Stimulated activated CD8-positive, alpha-beta memory T cell treated with anti-CD3 and anti-CD28 coated beads, Interleukin-15, amount 100 ng/mL, for 4 hours (primary cell): ENCODE measurements at regions not wholly inside any gene's neighbourhood (a gene's known extent, or its start where the extent isn't known, plus 50 kb on each side); places are given as distances from the start of the nearest gene placed in this dataset.
"Not testable (repeated sequence)": the region's sequence is repeated elsewhere in the genome, so short reads cannot be mapped to it uniquely, and the experiment has no call there.

Experiments used
- DNase-seq, 2 donors: peaks; one replicate each; pipeline ENCODE4 v3.0.0-alpha.2; 2020; ENCODE audit warnings: low read depth in 2 of 2

- DNase-seq = no peak
Observed at GRCh38 chr9:129435988-129436717, 184.7 kb downstream of the C9orf50 start.

GRCh38 chr9:129435291-129435690 lies 185.6 kb downstream of the C9orf50 start:
- DNase-seq = no peak

DNA sequence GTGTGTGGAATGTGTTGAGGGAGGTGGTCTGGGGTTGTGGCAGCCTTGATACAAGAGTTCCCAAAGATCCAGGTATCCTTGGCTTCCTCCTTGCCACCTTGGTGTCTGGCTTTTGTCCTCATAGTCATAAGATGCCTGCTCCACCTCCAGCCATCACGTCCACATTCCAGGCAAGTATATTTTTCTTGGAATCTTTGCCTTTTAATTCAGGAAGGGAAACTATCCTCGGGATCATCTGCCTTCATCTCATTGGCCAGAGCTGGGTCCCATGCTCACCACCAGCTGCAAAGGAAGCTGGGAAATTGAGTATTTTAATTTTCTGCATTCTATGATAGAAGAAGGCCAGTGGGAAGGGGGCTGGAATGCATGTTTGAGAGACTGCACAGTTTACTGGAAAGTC lies 186.7 kb downstream of the C9orf50 start:
- DNase-seq = no peak

DNA sequence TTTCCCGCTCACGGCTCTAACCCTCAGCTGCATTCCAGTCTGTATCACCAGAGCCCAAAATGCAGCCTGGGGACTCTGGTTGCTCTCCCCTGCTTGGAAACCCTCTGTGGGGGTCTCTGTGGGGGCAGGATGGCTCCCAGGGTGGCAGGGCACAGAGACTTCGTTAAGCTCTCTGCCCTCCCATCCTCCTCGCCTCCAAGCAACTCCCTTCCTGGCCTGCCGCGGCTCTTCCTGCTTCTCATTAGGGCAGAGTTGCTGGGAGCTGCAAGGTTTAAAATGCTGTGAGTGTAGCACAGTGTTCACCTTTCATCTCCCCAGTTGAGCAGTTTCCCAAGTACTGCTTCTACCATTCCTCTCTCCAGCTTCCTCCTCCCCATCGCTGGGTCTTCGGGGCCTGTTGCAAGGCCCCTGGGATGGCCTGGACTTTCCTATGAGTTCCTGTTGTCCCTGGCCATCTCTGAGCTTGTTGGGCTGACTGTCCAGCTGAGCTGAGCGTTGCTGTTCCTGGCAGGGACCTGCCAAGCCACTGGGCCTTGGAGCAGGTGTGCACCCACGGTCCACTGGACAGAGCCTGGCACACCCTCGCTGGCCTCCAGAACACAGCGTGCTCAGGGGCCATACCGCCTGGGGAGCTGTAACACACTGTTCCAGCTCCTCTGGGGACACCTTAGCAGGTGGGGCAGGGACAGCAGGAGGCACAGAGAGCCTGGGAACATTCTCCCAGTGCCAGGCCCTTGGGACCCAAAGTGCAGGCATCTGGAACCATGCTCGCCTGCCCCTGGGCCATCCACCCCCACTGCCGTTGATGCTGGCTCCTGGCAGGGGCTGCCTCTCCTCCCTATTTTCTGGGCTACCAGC lies 188.4 kb downstream of the C9orf50 start:
- DNase-seq = no peak

DNA sequence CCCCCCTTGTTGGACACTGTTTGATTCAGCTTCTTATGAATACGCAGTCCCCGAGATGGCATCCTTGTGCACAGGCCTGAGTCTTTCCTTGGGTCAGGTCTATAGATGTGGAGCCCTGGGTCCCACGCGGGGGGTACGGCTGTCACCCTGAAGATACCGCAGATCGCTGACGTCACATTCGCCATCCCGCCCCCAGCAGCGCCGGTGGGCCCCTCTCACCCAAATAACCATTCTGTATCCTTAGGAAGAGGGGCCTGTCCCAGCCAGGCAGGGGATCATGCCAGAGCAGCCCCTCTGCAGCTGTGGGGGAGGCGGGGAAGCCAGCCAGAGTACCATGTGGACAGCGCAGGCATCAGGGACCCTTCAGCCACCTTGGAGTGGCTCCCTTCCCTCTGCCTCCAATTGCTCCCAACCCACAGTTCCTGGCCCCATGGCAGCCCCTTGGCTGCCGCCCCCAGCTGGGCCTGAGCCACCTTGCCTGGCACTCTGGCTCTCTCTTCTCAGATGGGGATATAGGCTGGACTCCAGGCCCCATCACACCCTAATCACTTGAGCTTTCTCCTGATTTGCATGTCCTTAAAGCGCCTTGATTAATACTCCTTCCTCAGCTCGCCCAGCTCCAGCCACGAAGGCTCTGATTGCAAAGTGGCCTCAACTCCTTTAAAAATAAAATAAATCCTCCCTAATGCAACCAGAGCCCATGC lies 189.8 kb downstream of the C9orf50 start:
- no peak for DNase-seq

DNA sequence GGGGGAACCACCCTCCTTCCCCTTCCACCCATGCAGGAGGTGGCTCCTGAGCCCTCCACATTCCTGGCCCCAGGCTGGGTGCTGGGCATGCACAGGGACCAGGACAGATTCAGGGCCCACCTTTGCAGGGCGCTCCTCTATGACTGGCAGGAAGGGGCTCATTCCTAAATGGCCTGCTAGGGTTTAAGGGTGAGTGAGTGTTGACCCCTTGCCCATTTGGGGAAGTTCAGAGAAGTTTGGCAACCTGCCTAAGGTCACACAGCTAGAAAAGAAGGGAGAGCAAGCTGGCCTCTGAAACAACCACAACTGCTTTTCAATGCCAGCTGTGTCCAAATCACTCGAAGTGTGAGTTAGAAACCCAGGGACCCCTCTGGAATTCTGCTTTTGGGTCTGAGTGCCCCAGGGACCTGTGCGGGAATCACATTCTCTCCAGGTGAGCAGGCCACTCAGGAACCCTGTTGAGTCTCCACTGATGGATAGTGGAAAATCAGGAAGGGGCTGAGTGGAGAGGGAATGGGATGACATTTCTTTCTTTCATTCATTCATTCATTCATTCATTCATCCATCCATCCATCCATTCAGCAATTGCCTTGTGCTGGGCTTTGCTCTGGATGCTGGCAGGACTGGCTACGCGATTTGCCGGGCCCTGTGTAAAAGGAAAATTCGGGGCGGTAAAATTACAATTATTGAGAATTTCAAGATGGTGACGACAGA lies 191.9 kb downstream of the C9orf50 start:
- DNase-seq = no peak

DNA sequence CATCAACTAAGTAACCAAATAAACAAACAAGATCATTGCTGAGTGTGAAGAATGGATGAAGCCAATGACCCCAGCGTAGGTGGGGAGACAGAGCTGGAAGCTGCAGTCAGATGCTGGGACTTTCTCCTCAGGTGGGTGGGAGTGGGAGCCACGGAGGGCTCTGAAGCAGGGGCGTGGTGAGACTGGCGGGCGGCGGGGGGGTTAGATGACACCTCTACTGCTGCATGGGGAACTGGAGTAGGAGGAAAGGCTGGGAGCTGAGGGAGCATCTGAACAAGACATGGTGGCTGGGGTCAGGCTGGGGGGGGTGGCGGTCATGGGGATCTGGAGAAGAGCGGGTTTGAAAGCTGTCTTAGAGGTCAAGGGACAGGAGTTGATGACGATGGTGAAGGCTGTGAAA lies 193.8 kb downstream of the C9orf50 start:
- DNase-seq = no peak

DNA sequence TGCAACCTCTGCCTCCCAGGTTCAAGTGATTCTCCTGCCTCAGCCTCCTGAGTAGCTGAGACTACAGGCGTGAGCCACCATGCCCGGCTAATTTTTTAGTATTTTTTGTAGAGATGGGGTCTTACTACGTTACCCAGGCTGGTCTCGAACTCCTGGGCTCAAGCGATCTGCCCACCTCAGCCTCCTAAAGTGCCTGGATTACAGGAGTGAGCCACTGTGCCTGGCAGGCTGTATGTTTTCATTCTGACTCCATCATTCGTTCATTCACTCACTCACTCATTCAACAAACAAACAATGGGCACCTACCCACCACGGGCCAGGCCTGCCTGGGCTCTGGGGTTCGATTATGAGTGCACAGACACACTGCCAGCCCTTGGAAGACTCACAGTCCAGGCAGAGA lies 197.1 kb downstream of the C9orf50 start:
- DNase-seq = not testable (repeated sequence)

GRCh38 chr9:129423216-129423615 lies 197.7 kb downstream of the C9orf50 start:
- no peak for DNase-seq

DNA sequence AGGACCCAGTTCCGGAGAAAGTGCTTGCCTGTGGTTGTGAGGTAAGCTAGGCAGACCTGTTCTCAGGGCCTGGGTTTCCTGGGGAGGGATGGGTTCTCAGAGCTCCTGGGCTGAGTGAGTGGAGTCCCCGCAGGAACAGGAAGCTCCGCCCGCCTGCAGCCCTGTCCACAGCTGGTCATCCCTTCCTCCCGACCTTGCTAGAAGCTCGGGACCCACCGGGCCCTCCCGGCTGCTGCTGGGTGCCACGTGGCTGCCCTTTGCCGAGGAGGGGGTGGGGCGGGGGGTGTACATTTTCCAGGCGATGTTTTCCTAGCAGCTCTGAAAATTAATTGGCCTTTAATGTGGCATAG lies 198.1 kb downstream of the C9orf50 start:
- no peak for DNase-seq

GRCh38 chr9:129422032-129422842 lies 198.7 kb downstream of the C9orf50 start:
- DNase-seq = no peak

DNA sequence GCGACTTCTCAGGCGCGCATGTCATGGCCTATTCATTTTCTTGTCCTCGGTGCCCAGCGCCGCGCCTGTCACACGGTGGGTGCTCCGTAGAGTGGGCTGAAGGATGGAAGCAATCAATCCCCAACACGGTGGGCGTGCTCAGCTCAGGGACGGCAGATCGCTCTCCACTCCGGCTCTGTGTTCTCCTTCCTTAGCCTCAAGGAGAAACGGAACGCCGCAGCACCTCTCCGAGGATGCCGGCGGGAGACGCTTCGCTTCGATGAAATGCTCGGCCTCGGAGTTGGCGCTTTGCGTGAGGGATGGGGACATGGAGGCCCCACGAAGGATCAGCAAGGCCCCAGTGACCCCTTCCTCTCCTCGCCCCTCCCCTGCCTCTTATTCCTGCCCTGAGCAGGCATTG lies 199.5 kb downstream of the C9orf50 start:
- DNase-seq = no peak

- DNase-seq = no peak
Observed at GRCh38 chr9:129420721-129421120, 200.2 kb downstream of the C9orf50 start.

GRCh38 chr9:129419382-129419899 lies 201.5 kb downstream of the C9orf50 start:
- DNase-seq = no peak

GRCh38 chr9:129418451-129418850 lies 202.4 kb downstream of the C9orf50 start:
- no peak for DNase-seq

GRCh38 chr9:129416821-129417539 lies 203.9 kb downstream of the C9orf50 start:
- no peak for DNase-seq

- no peak for DNase-seq
Observed at GRCh38 chr9:129415942-129416651, 204.8 kb downstream of the C9orf50 start.

DNA sequence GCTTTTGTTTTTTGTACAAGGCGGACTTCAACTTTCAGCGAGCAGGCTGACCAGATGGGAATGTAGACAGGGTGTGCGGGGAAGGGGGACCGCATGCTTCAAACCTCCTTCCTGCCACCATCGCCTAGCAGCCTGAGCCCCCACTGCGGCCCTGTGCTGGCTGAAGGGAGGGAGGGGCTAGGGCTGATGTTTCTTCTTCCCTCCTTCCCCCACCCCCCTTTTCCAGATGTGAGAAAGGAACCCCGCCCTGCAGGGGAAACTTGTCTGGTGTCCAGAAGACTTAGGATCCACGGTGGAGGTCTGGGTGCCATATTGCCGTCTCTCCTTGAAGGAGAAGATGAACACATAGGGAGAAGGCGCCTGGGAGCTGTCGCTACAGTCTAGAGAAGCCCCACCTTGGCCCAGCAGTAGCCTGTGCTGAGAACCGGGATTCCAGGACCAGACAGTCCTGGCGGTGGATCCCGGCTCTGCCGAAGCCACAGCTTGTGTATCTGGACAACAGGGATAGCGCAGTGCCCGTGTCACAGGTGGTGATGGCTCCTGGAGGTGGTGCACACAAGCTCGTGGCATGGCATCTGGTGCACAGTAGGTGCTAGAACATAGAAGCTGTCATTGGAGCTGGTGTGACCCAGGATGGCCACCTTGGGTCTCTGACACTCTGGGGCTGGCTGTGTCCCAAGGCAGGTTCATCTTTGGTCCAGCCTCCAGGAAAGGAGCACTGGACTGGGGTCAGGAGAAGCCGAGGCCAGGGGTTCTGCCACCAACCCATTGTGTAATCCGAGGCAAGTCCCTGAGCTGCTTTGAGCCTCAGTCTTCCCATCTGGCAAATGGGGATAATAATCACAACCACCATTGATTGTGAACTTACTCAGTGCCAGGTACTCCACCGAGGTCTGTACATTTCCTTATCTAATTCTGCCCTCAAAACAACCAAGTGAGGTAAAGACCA lies 205.6 kb downstream of the C9orf50 start:
- no peak for DNase-seq
